Nephron progenitor cell (in vitro differentiated cells): ENCODE measurements at regions not wholly inside any gene's neighbourhood (a gene's known extent, or its start where the extent isn't known, plus 50 kb on each side); places are given as distances from the start of the nearest gene placed in this dataset.
A peak's percentile ranks its signal among the peaks of the same experiment; 100 is the strongest.

Experiments
- DNase-seq: peaks from one replicate; pipeline ENCODE4 v3.0.0; 2021
- H3K27ac Mint-ChIP-seq: 2 replicates; pipeline ENCODE4 v1.8.0; 2021; ENCODE audit warnings: mild to moderate bottlenecking, moderate library complexity, mixed read lengths
- H3K27me3 Mint-ChIP-seq: 2 replicates; pipeline ENCODE4 v1.8.0; 2021; ENCODE audit warnings: mild to moderate bottlenecking, low read depth, mixed read lengths; ENCODE audit not compliant: poor library complexity
- H3K36me3 Mint-ChIP-seq: 2 replicates; pipeline ENCODE4 v1.8.0; 2021; ENCODE audit warnings: low read depth, mixed read lengths
- H3K4me1 Mint-ChIP-seq: 2 replicates; pipeline ENCODE4 v1.8.0; 2021; ENCODE audit warnings: mixed read lengths
- H3K4me3 Mint-ChIP-seq: 2 replicates; pipeline ENCODE4 v1.8.0; 2021; ENCODE audit warnings: mild to moderate bottlenecking, moderate library complexity, mixed read lengths
- H3K9me3 Mint-ChIP-seq: 2 replicates; pipeline ENCODE4 v1.8.0; 2021; ENCODE audit warnings: mild to moderate bottlenecking, moderate library complexity, mixed read lengths
- TF ChIP-seq, protein P1 (sequence below): fragments of 200-600 bp; sonication (generic); IDR thresholded peaks from 2 replicates; pipeline ENCODE4 v1.5.0; 2021; ENCODE audit warnings: antibody characterized with exemption

DNA sequence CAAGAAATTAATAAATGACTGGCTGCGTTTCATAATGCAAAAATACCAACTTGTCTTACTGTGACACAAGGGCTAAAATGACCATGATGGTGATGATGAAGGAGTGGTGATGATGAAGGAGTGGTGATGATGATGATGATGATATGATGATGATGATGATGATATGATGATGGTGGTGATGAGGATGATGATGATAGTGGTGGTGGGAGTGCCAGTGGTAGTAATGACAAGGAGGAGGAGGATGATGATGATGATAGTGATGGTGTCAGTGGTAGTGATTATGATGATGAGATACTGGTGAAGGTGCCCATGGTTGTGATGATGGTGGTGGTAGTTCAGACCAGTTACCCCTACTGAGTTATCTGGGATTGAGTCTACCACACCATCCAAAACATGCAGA lies 265.9 kb downstream of the FGFR2 start:
- DNase-seq = no peak
- TF ChIP-seq, protein P1, sequence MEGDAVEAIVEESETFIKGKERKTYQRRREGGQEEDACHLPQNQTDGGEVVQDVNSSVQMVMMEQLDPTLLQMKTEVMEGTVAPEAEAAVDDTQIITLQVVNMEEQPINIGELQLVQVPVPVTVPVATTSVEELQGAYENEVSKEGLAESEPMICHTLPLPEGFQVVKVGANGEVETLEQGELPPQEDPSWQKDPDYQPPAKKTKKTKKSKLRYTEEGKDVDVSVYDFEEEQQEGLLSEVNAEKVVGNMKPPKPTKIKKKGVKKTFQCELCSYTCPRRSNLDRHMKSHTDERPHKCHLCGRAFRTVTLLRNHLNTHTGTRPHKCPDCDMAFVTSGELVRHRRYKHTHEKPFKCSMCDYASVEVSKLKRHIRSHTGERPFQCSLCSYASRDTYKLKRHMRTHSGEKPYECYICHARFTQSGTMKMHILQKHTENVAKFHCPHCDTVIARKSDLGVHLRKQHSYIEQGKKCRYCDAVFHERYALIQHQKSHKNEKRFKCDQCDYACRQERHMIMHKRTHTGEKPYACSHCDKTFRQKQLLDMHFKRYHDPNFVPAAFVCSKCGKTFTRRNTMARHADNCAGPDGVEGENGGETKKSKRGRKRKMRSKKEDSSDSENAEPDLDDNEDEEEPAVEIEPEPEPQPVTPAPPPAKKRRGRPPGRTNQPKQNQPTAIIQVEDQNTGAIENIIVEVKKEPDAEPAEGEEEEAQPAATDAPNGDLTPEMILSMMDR = no peak
- no peaks in the 10 kb centered on the region for H3K36me3 Mint-ChIP-seq
- no peaks in the 10 kb centered on the region for H3K9me3 Mint-ChIP-seq
- peaks cover 19% of the 10 kb centered on the region for H3K4me1 Mint-ChIP-seq
- no peak overlapping the region for H3K4me3 Mint-ChIP-seq
- H3K27ac Mint-ChIP-seq = no peak overlapping the region
- peaks cover 3% of the 10 kb centered on the region for H3K27me3 Mint-ChIP-seq

DNA sequence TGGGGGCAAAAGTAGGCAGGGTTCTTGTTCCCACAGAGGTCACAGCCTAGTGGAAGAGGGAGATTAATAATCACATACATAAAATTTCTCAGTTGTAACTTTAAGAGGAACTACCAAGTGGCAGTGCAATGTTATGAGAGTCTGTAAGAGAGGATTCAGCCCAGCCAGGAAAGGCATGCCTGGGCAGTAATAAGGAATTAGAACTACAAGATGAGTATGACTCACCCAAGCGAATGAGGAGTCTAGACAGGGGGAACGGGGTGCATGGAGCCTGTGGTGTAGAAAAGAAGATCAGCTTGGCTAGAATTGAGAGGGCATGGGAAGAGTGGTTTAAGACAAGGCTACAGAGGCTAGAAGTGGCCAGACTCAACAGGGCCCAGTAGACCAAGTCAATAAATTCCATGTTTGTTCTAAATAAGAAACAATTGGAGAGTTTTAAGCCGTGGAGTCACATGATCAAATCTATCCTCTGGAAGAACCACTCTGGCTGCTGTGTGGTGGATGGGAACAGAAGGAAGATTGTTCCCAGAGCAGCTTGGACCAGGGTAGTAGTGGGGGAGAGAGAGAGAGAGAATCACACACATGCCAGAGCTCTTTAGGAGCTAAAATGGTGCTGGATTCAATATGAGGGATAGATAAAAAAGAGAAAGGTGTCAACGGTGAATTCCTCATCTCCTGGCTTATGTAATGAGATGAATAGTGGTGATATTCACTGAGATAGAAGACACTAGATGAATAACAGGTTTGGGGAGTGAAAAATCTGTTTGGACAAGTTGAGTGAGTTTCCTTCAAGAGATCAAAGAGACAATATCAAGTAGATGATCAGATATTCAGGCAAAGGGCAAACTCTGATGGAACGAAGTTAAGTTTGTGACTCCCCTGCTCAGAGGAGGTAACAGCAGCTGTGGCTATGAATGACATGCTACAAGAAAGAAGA lies 265.1 kb downstream of the FGFR2 start:
- H3K27me3 Mint-ChIP-seq = peaks cover 3% of the 10 kb centered on the region
- no peaks in the 10 kb centered on the region for H3K9me3 Mint-ChIP-seq
- peaks cover 27% of the 10 kb centered on the region for H3K4me1 Mint-ChIP-seq
- no peaks in the 10 kb centered on the region for H3K36me3 Mint-ChIP-seq
- no peak overlapping the region for H3K27ac Mint-ChIP-seq
- H3K4me3 Mint-ChIP-seq = no peak overlapping the region
- TF ChIP-seq, protein P1 = no peak
- no peak for DNase-seq

DNA sequence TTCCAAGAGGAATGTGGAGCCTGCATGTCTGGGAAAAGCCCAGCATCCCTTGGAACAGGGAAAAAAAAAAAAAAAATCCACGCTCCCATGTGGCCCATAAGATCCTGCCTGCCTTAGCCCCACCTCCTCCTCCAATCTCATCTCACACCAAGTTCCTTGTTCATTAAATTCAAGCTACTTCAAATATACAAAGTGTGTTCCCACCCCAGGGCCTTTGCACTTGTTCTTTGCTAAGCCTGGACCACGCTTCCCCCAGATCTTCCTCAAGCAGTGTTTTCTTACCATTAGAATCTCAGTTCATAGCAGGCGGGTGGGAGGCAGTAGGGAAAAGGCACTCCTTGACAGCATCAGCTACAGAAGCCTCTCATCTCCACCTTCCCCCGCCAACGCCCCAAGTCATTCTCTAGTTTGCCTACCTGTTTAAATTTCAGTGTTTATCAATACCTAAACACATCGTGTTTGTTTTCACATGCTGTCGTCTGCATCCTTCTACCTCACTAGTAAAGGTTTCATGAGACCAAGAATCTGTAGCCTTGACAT lies 262.8 kb downstream of the FGFR2 start:
- Mint-ChIP-seq H3K4me3 (no peak overlapping the region), H3K4me1 (peaks cover 48% of the 10 kb centered on the region), H3K27me3 (peaks cover 11% of the 10 kb centered on the region), H3K9me3 (no peaks in the 10 kb centered on the region), H3K27ac (no peak overlapping the region), H3K36me3 (no peaks in the 10 kb centered on the region)
- TF ChIP-seq, protein P1 = no peak
- no peak for DNase-seq

DNA sequence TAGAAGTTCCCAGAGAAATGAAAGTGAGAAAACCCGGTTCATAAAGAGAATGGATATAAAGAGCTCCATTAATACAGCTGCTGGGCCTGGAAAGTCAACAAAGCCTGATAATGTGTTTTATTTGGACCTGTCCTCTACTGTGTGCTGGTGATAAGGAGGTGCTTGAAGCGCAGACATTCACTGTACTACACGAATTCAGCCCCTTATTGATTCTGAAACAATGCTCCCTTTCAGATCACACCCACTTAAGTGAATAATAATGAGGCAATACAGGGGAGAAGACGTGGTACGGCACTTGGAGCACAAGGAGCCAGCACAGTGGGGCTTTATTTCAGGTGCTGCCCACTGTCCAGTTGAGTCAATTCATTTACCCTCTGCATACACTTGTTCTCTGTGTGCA lies 260.8 kb downstream of the FGFR2 start:
- no peak for DNase-seq
- Mint-ChIP-seq H3K27me3 (peaks cover 9% of the 10 kb centered on the region), H3K4me3 (no peak overlapping the region), H3K9me3 (no peaks in the 10 kb centered on the region), H3K36me3 (no peaks in the 10 kb centered on the region), H3K4me1 (peaks cover 56% of the 10 kb centered on the region), H3K27ac (no peak overlapping the region)
- TF ChIP-seq, protein P1 = no peak

DNA sequence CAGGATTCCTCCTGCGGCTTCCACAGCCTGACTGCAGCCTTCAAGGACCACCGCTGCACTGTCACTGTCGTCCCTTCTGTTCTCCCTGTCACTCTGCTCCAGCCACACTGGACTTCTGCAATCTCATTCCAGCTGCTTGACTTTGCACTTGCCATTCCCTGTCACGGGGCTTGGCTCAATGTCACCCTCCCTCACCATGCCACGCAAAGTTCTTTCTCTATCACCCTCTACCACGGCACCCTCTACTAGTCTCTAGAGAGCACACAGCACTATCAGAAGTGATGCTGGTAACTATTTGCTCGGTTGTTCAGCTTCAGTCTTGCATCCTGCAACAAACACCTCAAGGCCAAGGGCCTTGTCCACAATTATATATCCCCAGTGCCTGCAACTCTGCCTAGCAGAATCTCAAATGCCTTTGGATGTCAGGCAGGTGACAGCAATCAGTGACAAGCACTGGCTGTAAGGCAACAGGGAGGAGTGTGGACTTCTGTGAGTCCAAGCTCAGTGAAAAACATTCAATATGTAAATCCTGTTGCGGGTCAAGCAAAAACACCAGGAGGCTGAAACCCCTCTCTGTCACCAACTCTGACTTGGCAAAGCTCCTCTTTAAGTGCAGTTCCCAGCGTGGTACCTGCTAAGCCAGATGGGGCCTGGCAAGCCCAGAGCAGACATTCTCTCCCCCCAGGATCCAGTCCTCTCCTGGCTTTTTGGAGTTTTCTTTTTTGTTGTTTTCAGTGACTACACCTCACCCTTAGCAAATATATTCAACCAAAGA lies 259.9 kb downstream of the FGFR2 start:
- Mint-ChIP-seq H3K27ac (peak overlapping the region; percentile 17), H3K9me3 (no peaks in the 10 kb centered on the region), H3K36me3 (no peaks in the 10 kb centered on the region), H3K4me1 (peaks cover 66% of the 10 kb centered on the region), H3K27me3 (peaks cover 9% of the 10 kb centered on the region), H3K4me3 (no peak overlapping the region)
- TF ChIP-seq, protein P1 = no peak
- no peak for DNase-seq
